WERI-Rb-1 (cell line): ENCODE measurements at regions not wholly inside any gene's neighbourhood (a gene's known extent, or its start where the extent isn't known, plus 50 kb on each side); places are given as distances from the start of the nearest gene placed in this dataset.

Source experiments
- DNase-seq: peaks from one replicate; pipeline ENCODE4 v3.0.0-alpha.2; 2020
- H3K27ac ChIP-seq: fragments of 250-450 bp; sonication (Bioruptor Pico); 2 replicates; pipeline ENCODE4 v1.5.1; 2020; ENCODE audit warnings: mild to moderate bottlenecking, moderate library complexity
- H3K27me3 ChIP-seq: fragments of 250-450 bp; sonication (Bioruptor Pico); 2 replicates; pipeline ENCODE4 v1.5.1; 2021; ENCODE audit warnings: mild to moderate bottlenecking, low read depth, moderate library complexity; ENCODE audit not compliant: insufficient read depth, severe bottlenecking
- H3K36me3 ChIP-seq: fragments of 250-450 bp; sonication (Bioruptor Pico); 2 replicates; pipeline ENCODE4 v1.5.1; 2020; ENCODE audit warnings: mild to moderate bottlenecking, moderate library complexity
- H3K4me3 ChIP-seq: 2 replicates; pipeline ENCODE4 v1.5.1; 2011; ENCODE audit warnings: low read depth, mild to moderate bottlenecking, control low read depth, low read length
- H3K9me3 ChIP-seq: fragments of 250-450 bp; sonication (Bioruptor Pico); 2 replicates; pipeline ENCODE4 v1.5.1; 2021; ENCODE audit warnings: mild to moderate bottlenecking, moderate library complexity; ENCODE audit not compliant: severe bottlenecking
- TF ChIP-seq, protein P1 (sequence below): IDR thresholded peaks from 2 replicates; pipeline ENCODE4 v1.5.1; 2011; ENCODE audit warnings: low read depth, mild to moderate bottlenecking, control low read depth, inconsistent platforms, low read length

DNA sequence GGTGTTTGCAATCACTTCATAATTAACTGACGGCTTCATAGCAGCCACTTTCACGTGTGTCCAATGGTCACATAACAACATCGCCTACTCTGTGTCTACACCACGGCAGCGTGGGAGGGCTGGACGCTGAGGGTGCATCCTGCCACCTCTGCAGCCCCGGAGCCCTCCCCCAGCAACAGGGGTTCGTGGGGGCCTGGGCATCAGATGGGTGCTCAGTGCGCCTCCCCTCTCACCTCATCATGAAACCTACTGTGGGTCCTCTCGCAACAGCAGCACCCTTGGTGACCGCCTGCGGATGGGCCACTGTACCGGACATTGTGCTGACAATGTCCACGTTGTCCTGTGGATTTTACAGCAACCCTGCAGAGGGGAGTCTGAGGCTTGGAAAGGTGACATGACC, 193.5 kb downstream of the UQCRFS1 start:
- Histone ChIP-seq H3K36me3 (no peaks in the 10 kb centered on the region), H3K27me3 (peaks cover 84% of the 10 kb centered on the region), H3K9me3 (no peaks in the 10 kb centered on the region), H3K4me3 (no peak overlapping the region), H3K27ac (no peak overlapping the region)
- TF ChIP-seq, protein P1, sequence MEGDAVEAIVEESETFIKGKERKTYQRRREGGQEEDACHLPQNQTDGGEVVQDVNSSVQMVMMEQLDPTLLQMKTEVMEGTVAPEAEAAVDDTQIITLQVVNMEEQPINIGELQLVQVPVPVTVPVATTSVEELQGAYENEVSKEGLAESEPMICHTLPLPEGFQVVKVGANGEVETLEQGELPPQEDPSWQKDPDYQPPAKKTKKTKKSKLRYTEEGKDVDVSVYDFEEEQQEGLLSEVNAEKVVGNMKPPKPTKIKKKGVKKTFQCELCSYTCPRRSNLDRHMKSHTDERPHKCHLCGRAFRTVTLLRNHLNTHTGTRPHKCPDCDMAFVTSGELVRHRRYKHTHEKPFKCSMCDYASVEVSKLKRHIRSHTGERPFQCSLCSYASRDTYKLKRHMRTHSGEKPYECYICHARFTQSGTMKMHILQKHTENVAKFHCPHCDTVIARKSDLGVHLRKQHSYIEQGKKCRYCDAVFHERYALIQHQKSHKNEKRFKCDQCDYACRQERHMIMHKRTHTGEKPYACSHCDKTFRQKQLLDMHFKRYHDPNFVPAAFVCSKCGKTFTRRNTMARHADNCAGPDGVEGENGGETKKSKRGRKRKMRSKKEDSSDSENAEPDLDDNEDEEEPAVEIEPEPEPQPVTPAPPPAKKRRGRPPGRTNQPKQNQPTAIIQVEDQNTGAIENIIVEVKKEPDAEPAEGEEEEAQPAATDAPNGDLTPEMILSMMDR = no peak
- DNase-seq = no peak

GRCh38 chr19:29018542-29018941, 194.4 kb downstream of the UQCRFS1 start:
- no peaks in the 10 kb centered on the region for H3K9me3 ChIP-seq
- no peak overlapping the region for H3K27ac ChIP-seq
- DNase-seq = no peak
- TF ChIP-seq, protein P1 = no peak
- no peak overlapping the region for H3K4me3 ChIP-seq
- H3K36me3 ChIP-seq = no peaks in the 10 kb centered on the region
- H3K27me3 ChIP-seq = peaks cover 89% of the 10 kb centered on the region

DNA sequence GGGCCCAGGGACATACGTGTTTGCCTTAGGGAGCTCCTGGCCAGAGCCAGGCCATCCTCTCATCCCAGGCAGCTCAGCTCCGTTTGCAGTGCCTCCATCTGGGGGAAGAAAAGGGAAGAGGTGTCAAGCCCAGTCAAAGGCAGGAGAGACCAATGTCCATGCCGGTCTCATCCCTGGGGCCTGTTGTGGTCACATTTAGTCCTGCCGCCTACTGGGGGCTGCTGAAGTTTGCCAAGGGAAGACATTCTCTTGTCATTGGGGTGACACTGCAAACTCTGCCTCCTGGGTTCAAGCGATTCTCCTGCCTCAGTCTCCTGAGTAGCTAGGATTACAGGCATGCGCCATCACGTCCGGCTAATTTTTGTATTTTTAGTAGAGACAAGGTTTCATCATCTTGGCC, 195.2 kb downstream of the UQCRFS1 start:
- Histone ChIP-seq H3K36me3 (no peaks in the 10 kb centered on the region), H3K4me3 (no peak overlapping the region)
- DNase-seq = no peak

GRCh38 chr19:29016926-29017760, 195.8 kb downstream of the UQCRFS1 start:
- no peak for DNase-seq
- Histone ChIP-seq H3K27ac (no peak overlapping the region), H3K36me3 (no peaks in the 10 kb centered on the region), H3K4me3 (no peak overlapping the region), H3K9me3 (no peaks in the 10 kb centered on the region), H3K27me3 (peaks cover 84% of the 10 kb centered on the region)
- TF ChIP-seq, protein P1 = no peak

More for the DNA sequence above, 195.2 kb downstream of the UQCRFS1 start:
- TF ChIP-seq, protein P1 = no peak
- H3K9me3 ChIP-seq = no peaks in the 10 kb centered on the region
- H3K27ac ChIP-seq = no peak overlapping the region
- peaks cover 89% of the 10 kb centered on the region for H3K27me3 ChIP-seq

- H3K9me3 ChIP-seq = no peaks in the 10 kb centered on the region
- H3K36me3 ChIP-seq = no peaks in the 10 kb centered on the region
- no peak for DNase-seq
- H3K27ac ChIP-seq = no peak overlapping the region
- peaks cover 80% of the 10 kb centered on the region for H3K27me3 ChIP-seq
- TF ChIP-seq, protein P1 = no peak
- no peak overlapping the region for H3K4me3 ChIP-seq
Observed at GRCh38 chr19:29016353-29016752, 196.6 kb downstream of the UQCRFS1 start.

GRCh38 chr19:29015569-29015968, 197.4 kb downstream of the UQCRFS1 start:
- peaks cover 80% of the 10 kb centered on the region for H3K27me3 ChIP-seq
- TF ChIP-seq, protein P1 = no peak

More at GRCh38 chr19:29015569-29015968, 197.4 kb downstream of the UQCRFS1 start:
- no peak for DNase-seq
- no peaks in the 10 kb centered on the region for H3K36me3 ChIP-seq
- H3K9me3 ChIP-seq = no peaks in the 10 kb centered on the region
- H3K27ac ChIP-seq = no peak overlapping the region
- no peak overlapping the region for H3K4me3 ChIP-seq
